GM19351 (cell line): ENCODE measurements at regions not wholly inside any gene's neighbourhood (a gene's known extent, or its start where the extent isn't known, plus 50 kb on each side); places are given as distances from the start of the nearest gene placed in this dataset.
"Not testable (repeated sequence)": the region's sequence is repeated elsewhere in the genome, so short reads cannot be mapped to it uniquely, and the experiment has no call there.

ENCODE experiments used
- ATAC-seq: cut with Tn5 transposase; IDR thresholded peaks from one replicate; pipeline ENCODE4 v1.9.1; 2021; ENCODE audit warnings: mild to moderate bottlenecking, moderate library complexity; ENCODE audit not compliant: unreplicated experiment

DNA sequence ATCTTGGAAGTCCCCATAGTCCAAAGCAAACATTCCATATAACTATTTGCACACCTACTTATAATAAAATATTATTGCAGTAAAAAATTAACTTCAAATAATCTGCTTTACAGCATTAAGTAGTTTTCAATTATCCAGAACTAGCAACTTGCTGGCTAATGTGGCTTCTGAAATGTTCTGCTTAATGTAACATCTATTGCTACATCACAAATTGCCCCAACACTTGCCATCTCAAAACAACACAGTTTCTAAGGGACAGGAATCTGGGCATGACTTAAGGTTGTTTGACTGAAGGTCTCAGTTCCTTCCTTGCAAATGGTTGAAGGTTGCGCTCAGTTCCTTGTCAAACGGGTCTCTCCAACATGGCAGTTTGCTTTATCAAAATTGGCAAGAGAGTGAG is 378.5 kb upstream of the SEMA3C start:
- no peak for ATAC-seq

DNA sequence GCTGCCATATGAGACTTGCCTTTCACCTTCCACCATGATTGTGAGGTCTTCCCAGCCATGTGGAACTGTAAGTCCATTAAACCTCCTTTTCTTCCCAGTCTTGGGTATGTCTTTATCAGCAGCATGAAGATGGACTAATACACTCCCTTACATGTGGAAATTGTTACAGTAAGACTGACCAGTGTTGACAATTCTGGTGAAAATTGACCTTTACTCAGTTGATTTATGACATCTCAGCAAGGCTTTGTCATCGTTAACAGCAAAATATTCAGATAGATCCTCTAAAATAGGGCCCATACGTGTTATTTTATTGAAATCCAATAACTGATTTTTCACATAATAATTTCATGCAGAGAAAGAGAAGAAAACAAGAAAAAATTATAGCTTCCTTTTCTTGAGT is 377.9 kb upstream of the SEMA3C start:
- ATAC-seq = no peak

DNA sequence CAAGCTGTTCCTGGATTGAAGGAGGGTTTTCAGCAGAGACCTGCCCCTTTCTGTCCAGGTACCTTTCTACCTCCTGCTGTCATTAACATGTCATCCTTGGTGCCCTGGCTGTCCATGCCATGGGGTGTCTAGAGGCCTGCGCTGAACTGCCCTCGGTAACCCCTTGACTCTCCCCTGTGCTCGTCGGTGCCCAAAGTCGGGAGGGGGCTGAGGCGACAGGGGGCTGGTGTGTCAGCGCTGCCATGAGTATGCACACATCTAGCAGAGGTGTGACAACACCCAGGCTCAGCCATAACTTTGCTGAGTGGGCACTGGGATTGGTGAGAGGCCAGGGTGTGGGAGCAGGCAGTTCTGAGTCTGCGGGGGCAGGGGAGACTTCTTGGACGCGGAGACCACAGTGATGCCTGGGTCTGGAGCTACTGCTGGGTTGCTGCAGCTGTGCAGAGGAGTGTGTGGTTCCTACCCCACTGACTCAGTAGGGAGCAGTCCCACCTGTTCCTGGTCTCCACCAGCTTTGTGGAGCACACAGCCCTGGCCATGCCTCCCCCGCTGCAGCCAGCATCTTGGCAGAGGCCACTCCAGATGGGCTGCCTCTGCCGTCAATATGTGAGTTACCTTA is 376.2 kb upstream of the SEMA3C start:
- ATAC-seq = no peak

DNA sequence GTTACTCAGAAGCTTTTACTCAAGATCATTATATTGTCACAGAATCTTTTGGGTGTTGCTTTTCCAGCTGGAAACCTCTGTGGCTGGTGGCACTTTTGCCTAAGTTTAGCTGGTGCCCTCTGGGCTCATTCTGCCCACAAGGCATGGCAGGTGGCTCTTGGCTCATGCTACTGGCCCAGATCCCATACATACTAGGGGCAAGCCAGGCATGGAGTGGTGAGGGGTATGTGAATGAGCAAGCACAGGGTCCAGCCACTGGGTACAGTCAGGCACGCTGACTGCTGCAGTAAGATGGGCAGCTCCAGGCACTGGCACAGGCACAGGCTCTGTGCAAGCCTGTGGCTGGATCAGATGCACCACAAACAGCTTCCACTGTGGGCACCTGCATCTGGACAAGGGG is 375.0 kb upstream of the SEMA3C start:
- no peak for ATAC-seq

DNA sequence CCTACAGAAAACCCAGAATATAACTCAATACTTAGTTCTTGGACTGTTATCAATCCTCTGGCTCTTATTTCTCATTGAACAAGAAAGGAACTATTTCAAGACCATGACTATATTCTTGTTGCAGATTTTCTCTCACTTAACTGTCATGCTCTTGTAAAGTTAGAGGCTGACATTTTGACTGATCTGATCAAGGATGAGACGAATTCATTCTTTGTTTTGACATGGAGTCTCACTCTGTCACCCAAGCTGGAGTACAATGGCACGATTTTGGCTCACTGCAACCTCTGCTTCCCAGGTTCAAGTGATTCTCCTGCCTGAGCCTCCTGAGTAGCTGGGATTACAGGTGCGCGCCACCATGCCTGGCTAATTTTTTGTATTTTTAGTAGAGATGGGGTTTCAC is 367.9 kb upstream of the SEMA3C start:
- ATAC-seq = not testable (repeated sequence)

DNA sequence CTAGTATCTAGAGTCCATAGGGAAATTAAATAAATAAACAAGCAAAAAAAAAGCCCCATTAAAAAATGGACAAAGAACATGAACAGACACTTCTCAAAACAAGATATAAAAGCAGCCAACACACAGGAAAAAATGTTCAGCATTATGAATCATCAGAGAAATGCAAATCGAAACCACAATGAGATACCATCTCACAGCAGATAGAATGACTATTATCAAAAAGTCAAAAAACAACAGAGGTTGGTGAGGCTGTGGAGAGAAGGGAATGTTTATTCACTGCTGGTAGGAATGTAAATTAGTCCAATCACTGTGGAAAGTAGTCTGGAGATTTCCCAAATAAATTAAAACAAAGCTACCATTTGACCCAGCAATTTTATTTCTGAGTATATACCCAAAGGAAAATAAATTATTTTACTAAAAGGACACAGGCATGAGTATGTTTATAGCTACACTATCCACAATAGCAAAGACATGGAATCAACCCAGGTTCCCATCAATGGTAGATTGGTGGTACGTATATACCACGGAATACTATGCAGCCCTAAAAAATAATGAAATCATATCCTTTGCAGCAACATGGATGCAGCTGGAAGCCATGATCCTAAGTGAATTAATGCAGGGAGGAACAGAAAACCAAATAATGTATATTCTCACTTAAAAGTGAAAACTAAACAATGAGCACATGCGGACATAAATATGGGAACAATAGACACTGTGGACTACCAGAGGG is 366.5 kb upstream of the SEMA3C start:
- ATAC-seq = no peak

DNA sequence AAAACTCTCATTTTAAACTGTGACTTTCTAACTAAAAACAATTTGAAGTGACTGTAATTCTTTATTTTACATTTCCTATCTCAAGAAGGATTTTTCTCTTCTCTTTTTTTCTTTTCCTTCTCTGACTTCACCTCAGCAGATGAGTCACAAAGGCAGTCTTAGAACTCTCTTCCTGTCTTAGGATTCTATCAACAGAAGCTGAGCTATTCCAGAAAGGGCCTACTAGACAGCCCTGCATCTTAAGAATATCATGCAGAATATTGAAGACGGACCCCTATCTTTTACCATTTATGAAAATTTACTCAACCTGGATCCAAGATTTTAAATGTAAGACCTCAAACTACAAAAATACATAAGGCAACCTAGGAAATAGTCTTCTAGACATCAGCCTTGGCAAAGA is 365.7 kb upstream of the SEMA3C start:
- no peak for ATAC-seq

DNA sequence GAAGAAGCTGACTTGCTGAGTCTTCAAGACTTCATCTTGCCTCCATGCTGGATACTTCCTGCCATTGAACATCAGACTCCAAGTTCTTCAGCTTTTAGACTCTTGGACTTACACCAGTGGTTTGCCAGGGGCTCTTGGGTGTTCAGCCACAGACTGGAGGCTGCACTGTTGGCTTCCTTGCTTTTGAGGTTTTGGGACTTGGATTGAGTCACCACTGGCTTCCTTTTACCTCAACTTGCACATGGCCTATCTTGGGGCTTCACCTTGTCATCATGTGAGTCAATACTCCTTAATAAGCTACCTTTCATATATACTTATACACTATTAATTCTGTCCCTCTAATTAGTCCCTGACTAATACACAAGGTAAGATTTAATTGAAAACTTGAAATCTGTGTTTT is 361.7 kb upstream of the SEMA3C start:
- no peak for ATAC-seq

DNA sequence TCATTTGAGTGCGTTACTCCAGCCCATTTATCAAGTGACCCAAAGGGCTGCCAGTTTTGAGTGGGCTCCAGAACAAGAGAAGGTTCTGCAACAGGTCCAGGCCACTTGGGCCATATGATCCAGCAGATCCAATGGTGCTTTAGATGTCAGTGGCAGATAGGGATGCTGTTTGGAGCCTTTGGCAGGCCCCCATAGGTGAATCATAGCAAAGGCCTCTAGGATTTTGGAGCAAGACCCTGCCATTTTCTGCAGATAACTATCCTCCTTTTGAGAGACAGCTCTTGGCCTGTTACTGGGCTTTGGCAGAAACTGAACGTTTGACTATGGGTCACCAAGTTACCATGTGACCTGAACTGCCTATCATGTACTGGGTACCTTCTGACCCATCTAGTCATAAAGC is 358.8 kb upstream of the SEMA3C start:
- ATAC-seq = no peak

DNA sequence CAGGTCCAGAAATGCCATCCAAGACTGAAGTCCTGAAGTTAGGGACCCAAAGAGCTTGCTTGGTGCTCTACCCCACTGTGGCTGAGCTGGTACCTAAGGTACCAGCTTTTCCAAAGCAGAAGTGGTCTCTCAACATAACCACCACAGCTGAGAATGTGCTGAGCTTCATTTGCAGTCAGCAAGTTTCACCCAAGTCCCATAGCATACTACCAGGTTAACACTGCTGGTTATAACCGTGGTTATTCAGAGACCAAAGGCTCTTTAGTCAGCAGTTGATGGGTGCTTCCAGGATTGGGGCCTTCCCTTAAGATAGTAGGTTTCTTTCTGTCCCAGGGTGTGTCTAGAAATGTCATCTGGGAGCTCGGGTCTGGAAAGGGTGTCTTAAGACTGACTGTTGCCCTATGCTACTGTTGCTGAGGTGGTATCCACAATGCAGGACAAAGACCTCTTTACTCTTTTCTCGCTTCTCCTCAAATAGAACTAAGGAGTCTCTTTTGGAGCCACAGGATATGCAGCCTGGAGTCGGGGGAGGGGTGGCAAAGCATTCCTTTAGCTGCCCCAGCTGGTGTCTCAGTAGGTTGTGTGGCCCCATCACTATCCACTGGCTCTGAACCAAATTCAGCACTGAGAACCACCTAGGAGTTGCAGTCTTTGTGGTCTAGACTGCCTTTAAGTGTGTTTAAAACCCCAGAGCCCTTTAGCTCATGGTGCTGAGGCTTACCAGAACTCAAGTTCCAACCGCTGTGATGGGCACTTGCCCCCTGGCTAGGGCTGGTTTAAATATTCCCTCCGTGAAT is 354.9 kb upstream of the SEMA3C start:
- no peak for ATAC-seq

DNA sequence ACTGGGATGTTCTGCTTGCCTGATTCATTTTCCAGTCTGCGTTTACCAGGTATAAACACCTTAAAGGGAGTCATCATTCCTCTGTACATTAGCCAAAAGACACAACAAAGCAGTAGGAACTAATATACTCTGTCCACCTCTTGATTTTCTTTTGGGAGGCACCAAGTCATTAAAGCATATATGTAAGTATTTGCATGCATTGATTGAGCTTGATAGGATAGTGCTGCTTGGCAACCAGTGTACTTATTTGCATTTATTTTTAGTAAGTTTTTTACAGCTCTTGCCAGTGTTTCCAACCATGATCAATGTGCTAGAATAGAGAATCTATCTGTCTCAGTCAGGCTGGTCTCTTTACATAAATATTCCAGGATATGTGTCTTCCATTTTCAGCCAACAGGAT is 353.3 kb upstream of the SEMA3C start:
- no peak for ATAC-seq

DNA sequence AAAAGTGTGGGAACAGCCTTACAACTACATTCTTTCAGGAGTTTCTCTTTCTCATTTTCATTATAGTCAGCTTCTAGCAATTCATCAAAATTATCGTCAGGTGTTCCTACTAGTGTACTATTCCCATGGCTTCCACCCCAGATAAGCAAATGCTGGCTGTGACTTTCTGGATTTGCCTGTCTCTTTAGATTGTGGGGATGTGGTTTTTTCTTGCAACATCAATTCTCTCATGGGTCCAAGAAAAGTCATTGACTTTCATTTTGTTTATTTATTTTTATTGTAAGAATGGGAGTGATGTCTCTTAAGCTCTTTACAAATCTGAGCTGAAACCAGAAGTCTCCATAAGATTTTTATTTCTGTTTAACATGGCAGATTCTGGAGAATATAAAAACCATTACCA is 349.7 kb upstream of the SEMA3C start:
- ATAC-seq = no peak

DNA sequence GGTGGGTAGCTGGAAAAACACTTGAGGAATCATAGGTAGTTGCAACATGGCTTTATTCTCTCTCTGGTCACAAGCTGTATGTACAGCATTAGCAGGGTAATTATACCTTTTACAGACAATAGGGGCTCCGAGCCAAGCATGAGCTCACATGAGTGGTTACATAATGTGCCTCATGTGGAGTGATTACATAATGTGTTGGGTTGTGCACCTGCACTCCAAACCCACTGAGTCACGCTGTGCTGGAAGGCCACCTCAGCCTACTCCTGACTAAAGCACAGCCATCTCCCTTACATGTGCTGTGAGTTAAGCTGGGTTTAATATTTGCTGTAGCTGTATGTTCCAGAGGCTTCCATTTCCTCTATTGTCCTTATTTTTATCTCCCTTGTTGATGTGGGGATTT is 348.7 kb upstream of the SEMA3C start:
- no peak for ATAC-seq

DNA sequence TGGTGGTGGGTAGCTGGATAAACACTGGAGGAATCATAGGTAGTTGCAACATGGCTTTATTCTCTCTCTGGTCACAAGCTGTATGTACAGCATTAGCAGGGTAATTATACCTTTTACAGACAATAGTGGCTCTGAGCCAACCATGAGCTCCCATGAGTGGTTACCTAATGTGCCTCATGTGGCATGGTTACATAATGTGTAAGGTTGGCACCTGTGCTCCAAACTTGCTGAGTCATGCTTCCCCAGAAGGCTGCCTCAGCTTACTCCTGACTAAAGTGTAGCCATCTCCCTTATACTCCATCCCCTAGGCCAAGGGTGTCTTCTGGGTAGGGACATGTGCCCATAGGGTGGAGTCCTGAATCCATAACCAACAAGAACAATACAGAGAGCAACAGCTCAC is 345.3 kb upstream of the SEMA3C start:
- no peak for ATAC-seq

DNA sequence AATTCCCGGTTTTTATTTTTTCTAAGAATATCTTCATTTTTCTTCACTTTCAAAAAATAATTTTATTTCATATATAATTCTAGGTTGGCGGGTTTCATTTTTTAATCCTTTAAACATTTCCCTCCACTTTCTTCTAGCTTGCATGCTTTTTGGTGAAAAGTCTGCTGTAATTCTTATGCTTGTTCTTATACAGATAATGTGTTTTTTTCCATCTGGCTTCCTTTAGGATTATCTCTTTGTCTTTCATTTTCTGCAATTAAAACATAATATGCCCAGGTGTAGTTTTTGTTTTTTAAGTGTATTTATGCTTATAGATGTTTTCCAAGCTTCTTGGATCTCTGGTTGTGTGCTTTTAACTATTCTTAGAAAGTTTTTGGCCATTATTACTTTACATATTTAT is 341.3 kb upstream of the SEMA3C start:
- ATAC-seq = no peak

DNA sequence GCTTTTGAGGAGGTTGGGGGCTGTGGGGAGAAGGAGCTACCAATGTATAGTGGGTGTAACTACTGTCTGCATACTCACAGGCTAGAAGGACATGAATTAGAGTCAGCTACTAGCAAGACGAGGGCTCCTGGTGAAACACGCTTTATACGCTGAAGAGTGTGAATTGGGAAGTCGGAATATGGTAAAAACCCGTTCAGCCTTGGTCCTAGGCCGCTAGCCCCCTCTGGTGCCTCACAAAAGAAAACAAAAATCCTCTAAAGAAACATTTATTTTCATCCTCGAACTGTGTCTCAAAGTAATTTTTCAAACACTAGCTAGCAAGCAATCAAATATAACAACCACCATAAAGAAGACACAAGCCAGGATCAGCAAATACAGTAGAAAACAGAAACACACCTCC is 338.1 kb upstream of the SEMA3C start:
- ATAC-seq = no peak

DNA sequence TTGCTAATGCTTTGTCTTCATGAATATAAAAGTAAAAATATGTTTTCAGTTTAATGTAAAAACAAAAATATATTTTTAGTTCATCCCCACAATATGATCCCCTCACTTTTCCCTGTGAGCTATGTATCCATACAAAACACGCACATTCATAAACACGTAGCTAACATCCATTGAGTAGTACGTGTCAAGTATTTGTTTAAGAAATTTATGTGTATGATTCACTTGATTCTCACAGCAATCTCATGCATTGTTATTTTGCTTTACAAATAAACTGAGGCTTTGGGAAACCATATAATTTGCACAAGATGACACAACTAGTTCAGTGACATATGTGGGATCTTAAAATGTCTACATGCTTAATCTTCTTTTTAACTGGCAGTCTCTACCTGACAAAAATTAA is 329.6 kb upstream of the SEMA3C start:
- ATAC-seq = no peak

DNA sequence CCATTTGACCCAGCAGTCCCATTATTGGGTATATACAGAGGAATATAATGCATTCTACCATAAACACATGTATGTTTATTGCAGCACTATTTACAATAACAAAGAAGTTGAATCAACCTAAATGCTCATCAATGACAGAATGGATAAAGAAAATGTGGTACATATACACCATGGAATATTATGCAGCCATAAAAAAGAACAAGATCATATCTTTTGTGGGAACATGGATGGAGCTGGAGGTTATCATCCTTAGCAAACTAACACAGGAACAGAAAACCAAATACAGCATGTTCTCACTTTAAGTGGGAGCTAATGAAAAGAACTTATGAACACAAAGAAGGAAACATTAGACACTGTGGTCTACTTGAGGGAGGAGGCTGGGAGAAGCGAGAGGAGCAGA is 328.5 kb upstream of the SEMA3C start:
- ATAC-seq = not testable (repeated sequence)

DNA sequence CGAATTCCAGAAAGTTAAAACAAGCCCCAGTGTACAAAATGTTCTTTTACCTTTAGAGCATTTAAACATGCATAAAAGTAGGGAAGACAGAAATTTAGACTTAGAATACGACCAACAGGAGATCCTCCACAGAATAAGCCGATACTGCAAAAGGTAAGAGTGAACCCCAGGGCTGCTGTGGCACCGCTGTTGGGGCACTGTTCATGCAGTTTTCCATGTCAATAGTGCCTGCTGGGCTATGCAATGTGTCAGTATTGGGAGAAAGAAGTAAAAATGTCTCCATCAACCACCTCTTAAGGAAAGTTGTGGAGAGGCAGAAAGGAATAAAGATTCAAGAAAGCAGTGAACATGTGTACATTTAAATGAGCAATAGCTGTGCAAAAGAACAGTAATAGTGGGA is 326.5 kb upstream of the SEMA3C start:
- no peak for ATAC-seq

DNA sequence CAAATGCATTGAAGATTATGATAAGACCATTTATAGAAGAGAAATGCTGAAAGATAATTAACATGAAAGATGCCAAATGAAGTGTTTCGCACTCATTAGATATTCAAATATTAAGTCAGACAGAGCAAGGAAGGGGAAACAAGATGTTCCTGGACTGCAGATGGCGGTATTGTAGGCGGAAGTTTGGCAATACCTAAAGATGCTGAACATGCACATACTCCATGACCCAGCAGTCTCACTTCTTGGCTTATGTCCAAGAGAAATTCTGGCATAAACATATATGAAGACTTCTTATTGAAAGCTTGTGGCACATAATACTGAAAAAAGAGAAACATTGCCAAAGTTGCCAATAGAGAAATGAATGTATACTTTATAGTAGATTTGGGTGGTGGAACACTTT is 325.4 kb upstream of the SEMA3C start:
- ATAC-seq = no peak

DNA sequence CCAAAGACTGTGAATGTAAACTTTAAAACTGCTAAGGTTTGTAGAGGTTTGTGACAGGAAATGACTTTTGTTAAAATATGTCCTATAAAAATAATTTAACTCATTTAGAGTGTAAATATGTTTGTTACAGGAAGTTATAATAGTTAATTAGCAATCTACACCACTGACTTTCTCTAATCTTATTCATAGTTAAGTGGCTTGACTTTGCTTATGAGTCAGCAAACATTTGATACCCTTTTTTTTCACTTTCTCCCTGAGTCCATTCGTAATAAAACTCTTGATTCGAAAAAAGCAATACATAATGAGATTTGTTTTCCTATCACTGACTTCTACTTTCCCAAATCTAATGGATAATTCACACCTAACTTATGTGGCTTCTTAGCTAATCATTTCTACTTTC is 317.7 kb upstream of the SEMA3C start:
- no peak for ATAC-seq

DNA sequence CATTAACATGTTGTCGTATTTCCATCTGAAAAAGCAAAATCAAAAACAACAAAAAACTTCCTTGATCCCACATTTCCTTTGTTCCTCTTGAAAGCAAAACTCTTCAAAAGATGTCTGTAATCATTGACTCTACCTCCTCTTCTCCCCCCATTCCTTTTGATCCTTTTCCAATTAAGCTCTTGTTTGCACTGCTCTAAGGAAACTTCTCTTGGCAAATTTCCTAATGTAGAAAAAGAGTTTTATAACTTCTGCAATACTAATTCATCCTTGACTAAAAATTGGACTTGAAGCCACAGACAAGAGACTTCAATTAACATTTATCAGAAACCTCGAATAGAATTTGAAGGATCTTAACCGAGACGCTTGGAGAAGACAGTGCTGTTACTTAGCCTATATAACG is 317.1 kb upstream of the SEMA3C start:
- ATAC-seq = no peak
